NAMALWA (cell line): ENCODE measurements at regions not wholly inside any gene's neighbourhood (a gene's known extent, or its start where the extent isn't known, plus 50 kb on each side); places are given as distances from the start of the nearest gene placed in this dataset.
"Not testable (repeated sequence)": the region's sequence is repeated elsewhere in the genome, so short reads cannot be mapped to it uniquely, and the experiment has no call there.

Experiments used
- DNase-seq: peaks from one replicate; pipeline ENCODE4 v3.0.0-alpha.2; 2015; ENCODE audit warnings: low spot score

GRCh38 chr13:53101883-53102282 lies 73.3 kb downstream of the OLFM4 start:
- DNase-seq, result no peak

- no peak for DNase-seq
These were observed 75.5 kb downstream of the OLFM4 start for GRCh38 chr13:53104136-53104535.

- no peak for DNase-seq
These were observed 76.9 kb downstream of the OLFM4 start for GRCh38 chr13:53105477-53105876.

- DNase-seq, result no peak
These were observed 77.3 kb downstream of the OLFM4 start for GRCh38 chr13:53105890-53106289.

GRCh38 chr13:53110181-53110580 lies 81.6 kb downstream of the OLFM4 start:
- DNase-seq, result no peak

GRCh38 chr13:53110614-53111013 lies 82.0 kb downstream of the OLFM4 start:
- DNase-seq, result no peak

GRCh38 chr13:53112522-53112921 lies 83.9 kb downstream of the OLFM4 start:
- DNase-seq, result peak; percentile 9

- DNase-seq, result not testable (repeated sequence)
These were observed 88.4 kb downstream of the OLFM4 start for GRCh38 chr13:53117048-53117447.

GRCh38 chr13:53121131-53121773 lies 92.6 kb downstream of the OLFM4 start:
- DNase-seq, result no peak

- DNase-seq, result no peak
These were observed 93.3 kb downstream of the OLFM4 start for GRCh38 chr13:53121919-53122318.

GRCh38 chr13:53123536-53123935 lies 94.9 kb downstream of the OLFM4 start:
- DNase-seq, result no peak

GRCh38 chr13:53124623-53125022 lies 96.0 kb downstream of the OLFM4 start:
- no peak for DNase-seq

GRCh38 chr13:53126841-53127245 lies 98.2 kb downstream of the OLFM4 start:
- DNase-seq, result no peak

GRCh38 chr13:53127373-53127772 lies 98.8 kb downstream of the OLFM4 start:
- DNase-seq, result no peak

GRCh38 chr13:53129864-53130393 lies 101.3 kb downstream of the OLFM4 start:
- DNase-seq, result no peak

- DNase-seq, result no peak
These were observed 102.7 kb downstream of the OLFM4 start for GRCh38 chr13:53131361-53131760.

- no peak for DNase-seq
These were observed 106.7 kb downstream of the OLFM4 start for GRCh38 chr13:53135301-53135700.

- no peak for DNase-seq
These were observed 108.1 kb downstream of the OLFM4 start for GRCh38 chr13:53136554-53137215.

- DNase-seq, result no peak
These were observed 109.2 kb downstream of the OLFM4 start for GRCh38 chr13:53137779-53138178.

- no peak for DNase-seq
These were observed 109.9 kb downstream of the OLFM4 start for GRCh38 chr13:53138376-53139036.

GRCh38 chr13:53141336-53141735 lies 112.7 kb downstream of the OLFM4 start:
- DNase-seq, result no peak

- DNase-seq, result no peak
These were observed 113.7 kb downstream of the OLFM4 start for GRCh38 chr13:53142306-53142705.

- no peak for DNase-seq
These were observed 115.2 kb downstream of the OLFM4 start for GRCh38 chr13:53143757-53144339.
